D721Med (cell line): ENCODE measurements at regions not wholly inside any gene's neighbourhood (a gene's known extent, or its start where the extent isn't known, plus 50 kb on each side); places are given as distances from the start of the nearest gene placed in this dataset.

Experiments
- DNase-seq: peaks from one replicate; pipeline ENCODE4 v3.0.0; 2011; ENCODE audit warnings: low spot score; ENCODE audit not compliant: insufficient read length
- FAIRE-seq: peaks from 2 replicates; lab custom pipeline; 2011; peaks lifted over from hg19 to GRCh38; lab: Jason Lieb, UNC
- CTCF ChIP-seq: IDR thresholded peaks from 2 replicates; pipeline ENCODE4 v1.5.1; 2012; ENCODE audit warnings: mild to moderate bottlenecking, control low read depth; ENCODE audit not compliant: insufficient read depth; ENCODE audit errors: missing control alignments

DNA sequence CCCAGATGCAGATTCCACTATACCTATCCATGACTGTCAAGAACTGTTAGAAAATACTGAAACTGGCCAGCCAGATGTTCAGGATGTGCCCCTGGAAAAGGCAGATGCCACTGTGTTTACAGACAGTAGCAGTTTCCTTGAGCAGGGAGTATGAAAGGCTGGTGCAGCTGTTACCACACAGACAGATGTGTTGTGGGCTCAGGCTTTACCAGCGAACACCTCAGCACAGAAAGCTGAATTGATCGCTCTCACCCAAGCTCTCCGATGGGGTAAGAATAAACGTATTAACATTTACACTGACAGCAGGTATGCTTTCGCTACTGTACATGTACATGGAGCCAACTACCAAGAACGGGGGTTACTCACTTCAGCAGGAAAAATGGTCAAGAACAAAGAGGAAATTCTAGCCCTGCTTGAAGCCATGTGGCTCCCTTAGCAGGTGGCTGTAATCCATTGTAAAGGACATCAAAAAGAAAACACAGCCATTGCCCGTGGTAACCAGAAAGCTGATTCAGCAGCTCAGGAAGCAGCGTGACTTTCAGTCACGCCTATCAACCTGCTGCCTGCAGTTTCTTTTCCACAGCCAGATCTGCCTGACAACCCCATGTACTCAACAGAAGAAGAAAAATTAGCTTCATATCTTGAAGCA lies 459.7 kb upstream of the HTR1E start:
- DNase-seq: no peak
- TF ChIP-seq CTCF: no peak
- FAIRE-seq: no peak

DNA sequence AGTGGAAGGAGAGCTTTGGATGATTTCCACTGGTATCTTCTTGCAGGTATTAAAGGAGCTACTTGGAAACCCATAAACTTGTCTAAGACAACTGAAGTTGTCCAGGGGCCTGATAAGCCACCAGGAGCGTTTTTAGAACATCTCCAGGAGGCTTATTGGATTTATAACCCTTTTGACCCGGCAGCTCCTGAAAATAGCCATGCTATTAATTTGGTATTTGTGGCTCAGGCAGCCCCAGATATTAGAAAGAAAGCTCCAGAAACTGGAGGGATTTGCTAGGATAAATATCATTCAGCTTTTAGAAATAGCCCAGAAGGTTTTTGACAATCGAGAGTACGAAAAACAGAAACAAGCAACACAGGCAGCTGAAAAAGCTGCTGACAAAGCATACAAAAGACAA lies 461.0 kb upstream of the HTR1E start:
- DNase-seq: no peak
- no peak for FAIRE-seq
- no peak for TF ChIP-seq CTCF

DNA sequence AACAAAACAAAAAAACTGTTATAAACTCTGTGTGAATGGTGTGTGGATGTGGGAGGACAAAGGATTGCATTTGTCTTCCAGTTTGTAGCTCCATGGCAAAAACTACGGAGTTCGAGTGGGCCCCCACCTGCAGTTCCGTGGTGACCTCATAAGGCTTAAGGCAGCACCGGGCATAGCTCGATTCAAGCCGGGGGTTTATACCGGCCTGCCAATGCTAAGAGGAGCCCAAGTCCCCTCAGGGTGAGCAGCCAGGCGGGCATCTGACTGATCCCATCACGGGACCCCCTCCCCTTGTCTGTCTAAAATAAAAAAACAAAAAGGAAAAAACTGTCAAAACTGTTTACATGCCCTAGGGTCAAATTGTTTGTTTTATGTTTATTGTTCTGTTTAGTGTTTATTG lies 463.2 kb upstream of the HTR1E start:
- TF ChIP-seq CTCF: no peak

GRCh38 chr6:86471791-86472190 lies 465.5 kb upstream of the HTR1E start:
- DNase-seq: no peak
- no peak for TF ChIP-seq CTCF
- FAIRE-seq: no peak

More for the DNA sequence above, 463.2 kb upstream of the HTR1E start:
- no peak for DNase-seq
- FAIRE-seq: no peak

DNA sequence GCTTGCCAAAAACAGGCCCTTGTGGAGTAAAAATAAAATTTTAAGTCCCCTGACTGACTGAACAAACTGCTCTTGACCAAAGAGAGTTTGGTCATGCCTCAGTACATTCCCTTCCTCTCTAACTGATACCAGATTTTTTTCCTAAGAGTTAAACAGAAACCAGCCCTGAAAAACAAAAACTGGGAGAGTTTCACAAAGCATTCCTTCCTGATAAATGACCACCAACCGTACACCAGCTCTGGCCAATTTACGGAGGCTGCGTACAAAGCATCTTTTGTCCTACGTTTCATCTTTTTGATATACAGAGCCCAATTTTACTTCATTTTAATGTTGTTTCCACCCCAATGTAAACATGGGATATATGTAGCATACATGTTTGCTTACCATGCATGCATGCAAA lies 477.4 kb upstream of the HTR1E start:
- TF ChIP-seq CTCF: no peak
- DNase-seq: no peak
- FAIRE-seq: no peak

DNA sequence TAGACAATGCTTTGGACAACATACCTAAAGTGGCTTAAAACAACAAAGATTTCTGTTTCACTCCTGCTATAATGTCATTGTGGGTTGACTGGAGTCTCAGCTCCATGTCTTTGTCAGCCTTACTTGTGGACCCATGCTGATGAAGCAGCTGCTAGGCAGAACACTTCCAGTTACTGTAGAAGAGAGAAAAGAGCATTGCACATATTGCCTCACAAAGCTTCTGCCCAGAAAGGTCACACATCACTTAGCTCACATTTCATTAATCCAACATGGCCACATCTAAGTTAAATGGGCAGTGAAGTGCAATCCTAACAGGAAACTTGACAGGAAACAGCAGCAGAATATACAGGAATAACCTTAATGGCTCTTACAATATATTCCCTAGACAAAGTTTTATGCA lies 480.5 kb upstream of the HTR1E start:
- FAIRE-seq: no peak
- DNase-seq: no peak

More for the DNA sequence above, 480.5 kb upstream of the HTR1E start:
- no peak for TF ChIP-seq CTCF
